ENCODE measurements at regions not wholly inside any gene's neighbourhood (a gene's known extent, or its start where the extent isn't known, plus 50 kb on each side); places are given as distances from the start of the nearest gene placed in this dataset.
A peak's percentile ranks its signal among the peaks of the same experiment; 100 is the strongest.
"Not testable (repeated sequence)": the region's sequence is repeated elsewhere in the genome, so short reads cannot be mapped to it uniquely, and the experiment has no call there.

GRCh38 chr2:14996351-14997014, 364.0 kb downstream of the LRATD1 start:
- DNase-seq (no peak), ATAC-seq (ENCODE audit: low read depth in 2 of 2) (no peak)
- no peaks in the 10 kb centered on the region for H3K9me3 Mint-ChIP-seq
- no peaks in the 10 kb centered on the region for H3K27me3 ChIP-seq (ENCODE audit: control insufficient read depth, insufficient read depth, low read length)
- no peak overlapping the region for H3K27ac ChIP-seq (ENCODE audit: insufficient read depth, low read length, poor library complexity, severe bottlenecking)
- no peak overlapping the region for H3K4me3 ChIP-seq (ENCODE audit: low read depth, low read length)
- no peak overlapping the region for H3K27ac Mint-ChIP-seq
- H3K4me1 Mint-ChIP-seq: no peaks in the 10 kb centered on the region
- H3K9me3 ChIP-seq (ENCODE audit: control insufficient read depth in 2 of 2, low read length in 2 of 2): no peaks in the 10 kb centered on the region
- no peak overlapping the region for H3K4me3 Mint-ChIP-seq
- H3K36me3 Mint-ChIP-seq: no peaks in the 10 kb centered on the region
- no peaks in the 10 kb centered on the region for H3K36me3 ChIP-seq (ENCODE audit: control insufficient read depth, insufficient read depth, low read length)
- no peaks in the 10 kb centered on the region for H3K4me1 ChIP-seq (ENCODE audit: control insufficient read depth, insufficient read depth, low read length, poor library complexity, severe bottlenecking)
- peaks cover 8% of the 10 kb centered on the region for H3K27me3 Mint-ChIP-seq

GRCh38 chr2:14998546-14998945, 366.0 kb downstream of the LRATD1 start:
- DNase-seq (no peak), ATAC-seq (ENCODE audit: low read depth in 2 of 2) (no peak)
- no peaks in the 10 kb centered on the region for H3K4me1 ChIP-seq (ENCODE audit: control insufficient read depth, insufficient read depth, low read length, poor library complexity, severe bottlenecking)
- Mint-ChIP-seq H3K27ac (no peak overlapping the region), H3K36me3 (no peaks in the 10 kb centered on the region), H3K9me3 (no peaks in the 10 kb centered on the region), H3K4me3 (no peak overlapping the region), H3K27me3 (peaks cover 8% of the 10 kb centered on the region), H3K4me1 (no peaks in the 10 kb centered on the region)
- no peak overlapping the region for H3K27ac ChIP-seq (ENCODE audit: insufficient read depth, low read length, poor library complexity, severe bottlenecking)
- no peaks in the 10 kb centered on the region for H3K9me3 ChIP-seq (ENCODE audit: control insufficient read depth in 2 of 2, low read length in 2 of 2)
- H3K4me3 ChIP-seq (ENCODE audit: low read depth, low read length): no peak overlapping the region
- no peaks in the 10 kb centered on the region for H3K36me3 ChIP-seq (ENCODE audit: control insufficient read depth, insufficient read depth, low read length)
- H3K27me3 ChIP-seq (ENCODE audit: control insufficient read depth, insufficient read depth, low read length): no peaks in the 10 kb centered on the region

- peaks cover 8% of the 10 kb centered on the region for H3K27me3 Mint-ChIP-seq
- no peaks in the 10 kb centered on the region for H3K36me3 Mint-ChIP-seq
- H3K9me3 Mint-ChIP-seq: no peaks in the 10 kb centered on the region
- H3K4me3 Mint-ChIP-seq: no peak overlapping the region
- ATAC-seq (ENCODE audit: low read depth in 2 of 2) (no peak), DNase-seq (no peak)
- no peak overlapping the region for H3K27ac ChIP-seq (ENCODE audit: insufficient read depth, low read length, poor library complexity, severe bottlenecking)
- no peaks in the 10 kb centered on the region for H3K36me3 ChIP-seq (ENCODE audit: control insufficient read depth, insufficient read depth, low read length)
- H3K4me1 Mint-ChIP-seq: no peaks in the 10 kb centered on the region
- H3K4me3 ChIP-seq (ENCODE audit: low read depth, low read length): no peak overlapping the region
- no peaks in the 10 kb centered on the region for H3K9me3 ChIP-seq (ENCODE audit: control insufficient read depth in 2 of 2, low read length in 2 of 2)
- H3K27ac Mint-ChIP-seq: no peak overlapping the region
- no peaks in the 10 kb centered on the region for H3K27me3 ChIP-seq (ENCODE audit: control insufficient read depth, insufficient read depth, low read length)
- H3K4me1 ChIP-seq (ENCODE audit: control insufficient read depth, insufficient read depth, low read length, poor library complexity, severe bottlenecking): no peaks in the 10 kb centered on the region
These were observed 366.7 kb downstream of the LRATD1 start for GRCh38 chr2:14999114-14999661.

- H3K27me3 ChIP-seq (ENCODE audit: control insufficient read depth, insufficient read depth, low read length); H3K4me3 ChIP-seq (ENCODE audit: low read depth, low read length); H3K9me3 ChIP-seq (ENCODE audit: control insufficient read depth in 2 of 2, low read length in 2 of 2); H3K27me3 Mint-ChIP-seq; H3K27ac Mint-ChIP-seq; H3K36me3 ChIP-seq (ENCODE audit: control insufficient read depth, insufficient read depth, low read length); DNase-seq; H3K4me1 ChIP-seq (ENCODE audit: control insufficient read depth, insufficient read depth, low read length, poor library complexity, severe bottlenecking); H3K4me1 Mint-ChIP-seq; H3K9me3 Mint-ChIP-seq; H3K36me3 Mint-ChIP-seq; H3K4me3 Mint-ChIP-seq; H3K27ac ChIP-seq (ENCODE audit: insufficient read depth, low read length, poor library complexity, severe bottlenecking); ATAC-seq (ENCODE audit: low read depth in 2 of 2): not testable (repeated sequence)
These were observed 370.0 kb downstream of the LRATD1 start for GRCh38 chr2:15002519-15002918.

- DNase-seq (peak in 1 of 3 donors; percentile 6), ATAC-seq (ENCODE audit: low read depth in 2 of 2) (no peak)
- Mint-ChIP-seq H3K4me3 (no peak overlapping the region), H3K36me3 (no peaks in the 10 kb centered on the region), H3K9me3 (peaks cover 0 to 7% (median 0%) of the 10 kb centered on the region in 7 donors), H3K27me3 (no peaks in the 10 kb centered on the region), H3K27ac (no peak overlapping the region), H3K4me1 (peaks cover 0 to 3% (median 0%) of the 10 kb centered on the region in 4 donors)
- H3K36me3 ChIP-seq (ENCODE audit: control insufficient read depth, insufficient read depth, low read length): no peaks in the 10 kb centered on the region
- no peak overlapping the region for H3K27ac ChIP-seq (ENCODE audit: insufficient read depth, low read length, poor library complexity, severe bottlenecking)
- H3K27me3 ChIP-seq (ENCODE audit: control insufficient read depth, insufficient read depth, low read length): no peaks in the 10 kb centered on the region
- H3K4me3 ChIP-seq (ENCODE audit: low read depth, low read length): no peak overlapping the region
- H3K4me1 ChIP-seq (ENCODE audit: control insufficient read depth, insufficient read depth, low read length, poor library complexity, severe bottlenecking): no peaks in the 10 kb centered on the region
- peaks cover 0 to under 1% of the 10 kb centered on the region in 2 experiments for H3K9me3 ChIP-seq (ENCODE audit: control insufficient read depth in 2 of 2, low read length in 2 of 2)
These were observed 374.1 kb downstream of the LRATD1 start for GRCh38 chr2:15006667-15007066.

GRCh38 chr2:15009681-15010080, 377.2 kb downstream of the LRATD1 start:
- H3K4me1 ChIP-seq (ENCODE audit: control insufficient read depth, insufficient read depth, low read length, poor library complexity, severe bottlenecking): no peaks in the 10 kb centered on the region
- DNase-seq: no peak
- ATAC-seq (ENCODE audit: low read depth in 2 of 2): no peak
- H3K4me3 ChIP-seq (ENCODE audit: low read depth, low read length): no peak overlapping the region
- H3K36me3 ChIP-seq (ENCODE audit: control insufficient read depth, insufficient read depth, low read length): no peaks in the 10 kb centered on the region
- Mint-ChIP-seq H3K4me1 (peaks cover 0 to 3% (median 0%) of the 10 kb centered on the region in 4 donors), H3K27me3 (no peaks in the 10 kb centered on the region), H3K4me3 (no peak overlapping the region), H3K9me3 (peaks cover 0 to 15% (median 4%) of the 10 kb centered on the region in 7 donors), H3K36me3 (no peaks in the 10 kb centered on the region), H3K27ac (no peak overlapping the region)
- no peaks in the 10 kb centered on the region for H3K27me3 ChIP-seq (ENCODE audit: control insufficient read depth, insufficient read depth, low read length)
- peaks cover 0 to 4% of the 10 kb centered on the region in 2 experiments for H3K9me3 ChIP-seq (ENCODE audit: control insufficient read depth in 2 of 2, low read length in 2 of 2)
- H3K27ac ChIP-seq (ENCODE audit: insufficient read depth, low read length, poor library complexity, severe bottlenecking): no peak overlapping the region

- DNase-seq (no peak), ATAC-seq (ENCODE audit: low read depth in 2 of 2) (no peak)
- H3K9me3 ChIP-seq (ENCODE audit: control insufficient read depth in 2 of 2, low read length in 2 of 2): peaks cover 0 to 4% of the 10 kb centered on the region in 2 experiments
- H3K4me3 ChIP-seq (ENCODE audit: low read depth, low read length): no peak overlapping the region
- no peaks in the 10 kb centered on the region for H3K4me1 ChIP-seq (ENCODE audit: control insufficient read depth, insufficient read depth, low read length, poor library complexity, severe bottlenecking)
- no peaks in the 10 kb centered on the region for H3K36me3 ChIP-seq (ENCODE audit: control insufficient read depth, insufficient read depth, low read length)
- no peaks in the 10 kb centered on the region for H3K27me3 ChIP-seq (ENCODE audit: control insufficient read depth, insufficient read depth, low read length)
- no peaks in the 10 kb centered on the region for H3K27me3 Mint-ChIP-seq
- no peak overlapping the region for H3K27ac ChIP-seq (ENCODE audit: insufficient read depth, low read length, poor library complexity, severe bottlenecking)
- H3K4me3 Mint-ChIP-seq: no peak overlapping the region
- peaks cover 0 to 3% (median 0%) of the 10 kb centered on the region in 4 donors for H3K4me1 Mint-ChIP-seq
- H3K27ac Mint-ChIP-seq: no peak overlapping the region
- H3K9me3 Mint-ChIP-seq: peaks cover 0 to 15% (median 4%) of the 10 kb centered on the region in 7 donors
- H3K36me3 Mint-ChIP-seq: no peaks in the 10 kb centered on the region
These were observed 377.8 kb downstream of the LRATD1 start for GRCh38 chr2:15010346-15010745.

GRCh38 chr2:15018814-15019213, 386.3 kb downstream of the LRATD1 start:
- no peak overlapping the region for H3K4me3 Mint-ChIP-seq
- no peak overlapping the region for H3K27ac Mint-ChIP-seq

More at GRCh38 chr2:15018814-15019213, 386.3 kb downstream of the LRATD1 start:
- H3K27ac ChIP-seq (ENCODE audit: insufficient read depth, low read length, poor library complexity, severe bottlenecking): no peak overlapping the region
- ATAC-seq (ENCODE audit: low read depth in 2 of 2) (no peak), DNase-seq (no peak)
- H3K4me1 ChIP-seq (ENCODE audit: control insufficient read depth, insufficient read depth, low read length, poor library complexity, severe bottlenecking): no peaks in the 10 kb centered on the region
- no peaks in the 10 kb centered on the region for H3K27me3 ChIP-seq (ENCODE audit: control insufficient read depth, insufficient read depth, low read length)
- H3K36me3 Mint-ChIP-seq: no peaks in the 10 kb centered on the region
- peaks cover 18% of the 10 kb centered on the region for H3K27me3 Mint-ChIP-seq
- H3K4me1 Mint-ChIP-seq: no peaks in the 10 kb centered on the region
- H3K4me3 ChIP-seq (ENCODE audit: low read depth, low read length): no peak overlapping the region
- H3K36me3 ChIP-seq (ENCODE audit: control insufficient read depth, insufficient read depth, low read length): no peaks in the 10 kb centered on the region
- peaks cover 0 to 11% (median 0%) of the 10 kb centered on the region in 7 donors for H3K9me3 Mint-ChIP-seq
- H3K9me3 ChIP-seq (ENCODE audit: control insufficient read depth in 2 of 2, low read length in 2 of 2): no peaks in the 10 kb centered on the region
